GM12891 (cell line): ENCODE measurements at regions not wholly inside any gene's neighbourhood (a gene's known extent, or its start where the extent isn't known, plus 50 kb on each side); places are given as distances from the start of the nearest gene placed in this dataset.

Experiments used
- DNase-seq: peaks from one replicate; pipeline ENCODE4 v3.0.0; 2011; ENCODE audit warnings: low spot score; ENCODE audit not compliant: insufficient read length
- FAIRE-seq: peaks from 2 replicates; lab custom pipeline; 2011; peaks lifted over from hg19 to GRCh38; lab: Jason Lieb, UNC
- PAX5 ChIP-seq: IDR thresholded peaks from 2 replicates; pipeline ENCODE4 v1.6.1; 2011; ENCODE audit warnings: low read length, moderate library complexity, mild to moderate bottlenecking; ENCODE audit not compliant: insufficient read depth, severe bottlenecking
- POLR2A ChIP-seq: IDR thresholded peaks from 2 replicates; pipeline ENCODE4 v1.6.1; 2011; ENCODE audit warnings: low read depth, low read length, control low read depth
- POLR2AphosphoS5 ChIP-seq: IDR thresholded peaks from 2 replicates; pipeline ENCODE4 v1.6.1; 2011; ENCODE audit warnings: low read depth, low read length, control low read depth
- POU2F2 ChIP-seq: IDR thresholded peaks from 2 replicates; pipeline ENCODE4 v1.6.1; 2011; ENCODE audit warnings: low read depth, mild to moderate bottlenecking, control low read depth, low read length, moderate library complexity
- SPI1 ChIP-seq: IDR thresholded peaks from 2 replicates; pipeline ENCODE4 v1.6.1; 2011; ENCODE audit warnings: low read depth, low read length, control low read depth
- TAF1 ChIP-seq: IDR thresholded peaks from 2 replicates; pipeline ENCODE4 v1.6.1; 2011; ENCODE audit warnings: low read depth, low read length, control low read depth

GRCh38 chr12:115840159-115840558 is 437.3 kb downstream of the MED13L start:
- DNase-seq (no peak), FAIRE-seq (no peak)
- no peak for TF ChIP-seq PAX5
- no peak for TF ChIP-seq POLR2AphosphoS5

GRCh38 chr12:115838952-115839351 is 438.5 kb downstream of the MED13L start:
- TF ChIP-seq TAF1 (no peak), POLR2A (no peak), PAX5 (no peak), SPI1 (no peak), POLR2AphosphoS5 (no peak), POU2F2 (no peak)

GRCh38 chr12:115837220-115837619 is 440.3 kb downstream of the MED13L start:
- no peak for TF ChIP-seq POU2F2
- no peak for TF ChIP-seq PAX5
- TF ChIP-seq TAF1, result no peak
- no peak for TF ChIP-seq POLR2A
- no peak for TF ChIP-seq POLR2AphosphoS5
- no peak for TF ChIP-seq SPI1
- FAIRE-seq (no peak), DNase-seq (no peak)

More at GRCh38 chr12:115838952-115839351, 438.5 kb downstream of the MED13L start:
- FAIRE-seq, result no peak
- no peak for DNase-seq

- TF ChIP-seq POLR2A (no peak), TAF1 (no peak), SPI1 (no peak), POLR2AphosphoS5 (no peak), POU2F2 (no peak), PAX5 (no peak)
- no peak for DNase-seq
- FAIRE-seq, result no peak
These were observed 442.0 kb downstream of the MED13L start for GRCh38 chr12:115835445-115835844.

GRCh38 chr12:115833704-115834103 is 443.8 kb downstream of the MED13L start:
- DNase-seq, result no peak

GRCh38 chr12:115830633-115831032 is 446.9 kb downstream of the MED13L start:
- TF ChIP-seq POU2F2 (no peak), POLR2A (no peak), SPI1 (no peak), TAF1 (no peak), PAX5 (no peak), POLR2AphosphoS5 (no peak)
- no peak for FAIRE-seq

More at GRCh38 chr12:115833704-115834103, 443.8 kb downstream of the MED13L start:
- no peak for FAIRE-seq
- TF ChIP-seq POLR2AphosphoS5, result no peak
- TF ChIP-seq PAX5, result no peak
- TF ChIP-seq POU2F2, result no peak
- TF ChIP-seq TAF1, result no peak
- no peak for TF ChIP-seq POLR2A
- TF ChIP-seq SPI1, result no peak

GRCh38 chr12:115830070-115830469 is 447.4 kb downstream of the MED13L start:
- no peak for DNase-seq
- FAIRE-seq, result no peak
- TF ChIP-seq SPI1 (no peak), TAF1 (no peak), POLR2AphosphoS5 (no peak), POLR2A (no peak), PAX5 (no peak), POU2F2 (no peak)

More at GRCh38 chr12:115830633-115831032, 446.9 kb downstream of the MED13L start:
- no peak for DNase-seq

- no peak for TF ChIP-seq TAF1
- TF ChIP-seq SPI1, result no peak
- no peak for TF ChIP-seq POLR2A
- no peak for TF ChIP-seq POU2F2
- TF ChIP-seq PAX5, result no peak
- no peak for TF ChIP-seq POLR2AphosphoS5
- FAIRE-seq, result no peak
- DNase-seq, result no peak
These were observed 449.3 kb downstream of the MED13L start for GRCh38 chr12:115828168-115828567.

GRCh38 chr12:115824936-115825602 is 452.4 kb downstream of the MED13L start:
- DNase-seq (no peak), FAIRE-seq (no peak)
- TF ChIP-seq POU2F2 (no peak), POLR2AphosphoS5 (no peak), SPI1 (no peak), PAX5 (no peak), TAF1 (no peak), POLR2A (no peak)

GRCh38 chr12:115823635-115824034 is 453.9 kb downstream of the MED13L start:
- DNase-seq (no peak), FAIRE-seq (no peak)
- TF ChIP-seq POLR2AphosphoS5, result no peak
- no peak for TF ChIP-seq PAX5
- TF ChIP-seq SPI1, result no peak
- TF ChIP-seq POU2F2, result no peak
- no peak for TF ChIP-seq TAF1
- no peak for TF ChIP-seq POLR2A
